ENCODE measurements at regions not wholly inside any gene's neighbourhood (a gene's known extent, or its start where the extent isn't known, plus 50 kb on each side); places are given as distances from the start of the nearest gene placed in this dataset.

- DNase-seq (ENCODE audit: low spot score), result no peak
Measured at GRCh38 chr6:84416043-84416657, 188.7 kb upstream of the CEP162 start.

GRCh38 chr6:84415517-84415916, 188.1 kb upstream of the CEP162 start:
- no peak for DNase-seq (ENCODE audit: low spot score)

GRCh38 chr6:84415068-84415467, 187.6 kb upstream of the CEP162 start:
- DNase-seq (ENCODE audit: low spot score), result no peak

GRCh38 chr6:84414531-84414930, 187.1 kb upstream of the CEP162 start:
- DNase-seq (ENCODE audit: low spot score), result no peak

- no peak for DNase-seq (ENCODE audit: low spot score)
Measured at GRCh38 chr6:84411060-84411629, 183.7 kb upstream of the CEP162 start.

GRCh38 chr6:84409911-84410310, 182.5 kb upstream of the CEP162 start:
- no peak for DNase-seq (ENCODE audit: low spot score)

GRCh38 chr6:84408028-84408427, 180.6 kb upstream of the CEP162 start:
- DNase-seq (ENCODE audit: low spot score), result no peak

- no peak for DNase-seq (ENCODE audit: low spot score)
Measured at GRCh38 chr6:84403545-84403944, 176.1 kb upstream of the CEP162 start.

- no peak for DNase-seq (ENCODE audit: low spot score)
Measured at GRCh38 chr6:84399003-84399402, 171.6 kb upstream of the CEP162 start.

- no peak for DNase-seq (ENCODE audit: low spot score)
Measured at GRCh38 chr6:84392261-84392660, 164.8 kb upstream of the CEP162 start.

GRCh38 chr6:84390851-84391250, 163.4 kb upstream of the CEP162 start:
- DNase-seq (ENCODE audit: low spot score), result no peak

- DNase-seq (ENCODE audit: low spot score), result no peak
Measured at GRCh38 chr6:84390334-84390733, 162.9 kb upstream of the CEP162 start.

- no peak for DNase-seq (ENCODE audit: low spot score)
Measured at GRCh38 chr6:84379142-84379541, 151.7 kb upstream of the CEP162 start.

GRCh38 chr6:84372290-84372689, 144.8 kb upstream of the CEP162 start:
- no peak for DNase-seq (ENCODE audit: low spot score)

GRCh38 chr6:84371681-84372080, 144.2 kb upstream of the CEP162 start:
- no peak for DNase-seq (ENCODE audit: low spot score)

GRCh38 chr6:84362193-84362821, 134.9 kb upstream of the CEP162 start:
- DNase-seq (ENCODE audit: low spot score), result no peak

GRCh38 chr6:84361372-84362192, 134.1 kb upstream of the CEP162 start:
- no peak for DNase-seq (ENCODE audit: low spot score)

GRCh38 chr6:84360039-84360438, 132.6 kb upstream of the CEP162 start:
- DNase-seq (ENCODE audit: low spot score), result no peak

GRCh38 chr6:84358581-84358980, 131.1 kb upstream of the CEP162 start:
- no peak for DNase-seq (ENCODE audit: low spot score)

GRCh38 chr6:84357631-84358030, 130.2 kb upstream of the CEP162 start:
- DNase-seq (ENCODE audit: low spot score), result no peak

GRCh38 chr6:84356907-84357306, 129.5 kb upstream of the CEP162 start:
- no peak for DNase-seq (ENCODE audit: low spot score)

GRCh38 chr6:84353459-84354423, 126.3 kb upstream of the CEP162 start:
- DNase-seq (ENCODE audit: low spot score), result no peak
